HEK293T (cell line): ENCODE measurements at regions not wholly inside any gene's neighbourhood (a gene's known extent, or its start where the extent isn't known, plus 50 kb on each side); places are given as distances from the start of the nearest gene placed in this dataset.
"Not testable (repeated sequence)": the region's sequence is repeated elsewhere in the genome, so short reads cannot be mapped to it uniquely, and the experiment has no call there.

Experiments
- CTCF ChIA-PET: fragments of 350-600 bp; formaldehyde crosslinking; extraction: SDS; loops from one replicate; lab custom pipeline; 2021; ENCODE audit warnings: antibody characterized with exemption, inconsistent platforms; lab: Yijun Ruan, JAX
- POLR2A ChIA-PET: fragments of 350-600 bp; formaldehyde crosslinking; extraction: SDS; loops from one replicate; lab custom pipeline; 2020; ENCODE audit warnings: antibody characterized with exemption, inconsistent platforms; lab: Yijun Ruan, JAX
- DNase-seq: peaks from one replicate; pipeline ENCODE4 v3.0.0; 2012; ENCODE audit warnings: mixed read lengths; ENCODE audit errors: extremely low spot score
- ARNT ChIP-seq: fragments of 450-650 bp; IDR thresholded peaks from 2 replicates; pipeline ENCODE4 v1.6.1; 2017; ENCODE audit warnings: mild to moderate bottlenecking
- BHLHE40 ChIP-seq: fragments of 450-650 bp; IDR thresholded peaks from 2 replicates; pipeline ENCODE4 v1.6.1; 2016; ENCODE audit warnings: mild to moderate bottlenecking, moderate library complexity, borderline replicate concordance
- CTBP1 ChIP-seq: fragments of 450-650 bp; IDR thresholded peaks from 2 replicates; pipeline ENCODE4 v1.6.1; 2016; ENCODE audit warnings: borderline replicate concordance
- ELF4 ChIP-seq: fragments of 450-650 bp; IDR thresholded peaks from 2 replicates; pipeline ENCODE4 v1.6.1; 2017; ENCODE audit warnings: antibody characterized with exemption
- FOXA1 ChIP-seq: fragments of 450-650 bp; IDR thresholded peaks from 2 replicates; pipeline ENCODE4 v1.6.1; 2016; ENCODE audit warnings: mild to moderate bottlenecking
- FOXK2 ChIP-seq: fragments of 450-650 bp; IDR thresholded peaks from 2 replicates; pipeline ENCODE4 v1.6.1; 2016; ENCODE audit warnings: mild to moderate bottlenecking
- FOXM1 ChIP-seq: fragments of 450-650 bp; IDR thresholded peaks from 2 replicates; pipeline ENCODE4 v1.6.1; 2017; ENCODE audit warnings: mild to moderate bottlenecking, borderline replicate concordance
- HDGF ChIP-seq: fragments of 450-650 bp; IDR thresholded peaks from 2 replicates; pipeline ENCODE4 v1.6.1; 2017; ENCODE audit warnings: antibody characterized with exemption, borderline replicate concordance
- L3MBTL2 ChIP-seq: fragments of 450-650 bp; conservative IDR thresholded peaks from 2 replicates; pipeline ENCODE4 v1.6.1; 2016; ENCODE audit warnings: mild to moderate bottlenecking
- LEF1 ChIP-seq: fragments of 450-650 bp; IDR thresholded peaks from 2 replicates; pipeline ENCODE4 v1.6.1; 2017; ENCODE audit warnings: mild to moderate bottlenecking, borderline replicate concordance
- NFRKB ChIP-seq: fragments of 450-650 bp; IDR thresholded peaks from 2 replicates; pipeline ENCODE4 v1.6.1; 2016; ENCODE audit warnings: mild to moderate bottlenecking, moderate library complexity
- SP1 ChIP-seq: fragments of 450-650 bp; IDR thresholded peaks from 2 replicates; pipeline ENCODE4 v1.6.1; 2017
- SUZ12 ChIP-seq: fragments of 450-650 bp; IDR thresholded peaks from 2 replicates; pipeline ENCODE4 v1.6.1; 2016; ENCODE audit warnings: mild to moderate bottlenecking
- TARDBP ChIP-seq: fragments of 450-650 bp; IDR thresholded peaks from 2 replicates; pipeline ENCODE4 v1.6.1; 2016
- ZNF384 ChIP-seq: fragments of 450-650 bp; IDR thresholded peaks from 2 replicates; pipeline ENCODE4 v1.6.1; 2016
- TF ChIP-seq, protein P1 (sequence below): fragments of 450-650 bp; IDR thresholded peaks from 2 replicates; pipeline ENCODE4 v1.6.1; 2016

DNA sequence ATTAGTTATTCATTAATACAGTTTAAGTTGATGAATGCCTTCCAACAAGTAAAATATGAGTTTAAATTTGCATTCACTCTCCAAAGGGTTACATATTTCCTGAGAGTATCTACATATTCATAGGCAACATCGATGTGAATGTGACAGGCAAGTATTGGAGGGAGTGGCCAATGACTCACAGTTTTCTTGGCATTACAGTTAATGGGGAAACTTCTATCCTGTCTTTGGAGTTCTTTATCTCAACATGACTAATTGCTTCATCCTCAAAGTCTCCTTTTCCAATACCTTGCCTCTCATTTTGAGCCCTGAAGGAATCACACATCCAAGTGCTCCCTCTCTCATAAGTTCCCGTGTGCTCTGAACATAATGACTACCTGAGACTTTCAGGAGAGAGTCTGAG is 439.7 kb upstream of the FRG2C start:
- CTCF ChIA-PET, result no interaction called here
- no peak for TF ChIP-seq ELF4
- no peak for TF ChIP-seq BHLHE40
- TF ChIP-seq NFRKB, result no peak
- TF ChIP-seq SUZ12, result no peak
- no peak for TF ChIP-seq ARNT
- TF ChIP-seq TARDBP, result no peak
- TF ChIP-seq LEF1, result no peak
- TF ChIP-seq SP1, result no peak
- TF ChIP-seq, protein P1, sequence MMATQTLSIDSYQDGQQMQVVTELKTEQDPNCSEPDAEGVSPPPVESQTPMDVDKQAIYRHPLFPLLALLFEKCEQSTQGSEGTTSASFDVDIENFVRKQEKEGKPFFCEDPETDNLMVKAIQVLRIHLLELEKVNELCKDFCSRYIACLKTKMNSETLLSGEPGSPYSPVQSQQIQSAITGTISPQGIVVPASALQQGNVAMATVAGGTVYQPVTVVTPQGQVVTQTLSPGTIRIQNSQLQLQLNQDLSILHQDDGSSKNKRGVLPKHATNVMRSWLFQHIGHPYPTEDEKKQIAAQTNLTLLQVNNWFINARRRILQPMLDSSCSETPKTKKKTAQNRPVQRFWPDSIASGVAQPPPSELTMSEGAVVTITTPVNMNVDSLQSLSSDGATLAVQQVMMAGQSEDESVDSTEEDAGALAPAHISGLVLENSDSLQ, result no peak
- no peak for TF ChIP-seq FOXM1
- TF ChIP-seq HDGF, result no peak
- TF ChIP-seq ZNF384, result no peak
- DNase-seq, result no peak
- POLR2A ChIA-PET, result no interaction called here

- ChIA-PET POLR2A (no interaction called here), CTCF (no interaction called here)
- no peak for DNase-seq
- TF ChIP-seq FOXA1, result no peak
- no peak for TF ChIP-seq CTBP1
- TF ChIP-seq FOXM1, result no peak
- TF ChIP-seq ELF4, result no peak
- no peak for TF ChIP-seq L3MBTL2
- no peak for TF ChIP-seq LEF1
- TF ChIP-seq ZNF384, result no peak
- TF ChIP-seq SUZ12, result no peak
- TF ChIP-seq ARNT, result no peak
- TF ChIP-seq TARDBP, result no peak
- TF ChIP-seq SP1, result no peak
- TF ChIP-seq, protein P1, result no peak
- no peak for TF ChIP-seq BHLHE40
- no peak for TF ChIP-seq FOXK2
- no peak for TF ChIP-seq HDGF
- TF ChIP-seq NFRKB, result no peak
Measured at GRCh38 chr3:75232216-75232615, 431.9 kb upstream of the FRG2C start.

DNA sequence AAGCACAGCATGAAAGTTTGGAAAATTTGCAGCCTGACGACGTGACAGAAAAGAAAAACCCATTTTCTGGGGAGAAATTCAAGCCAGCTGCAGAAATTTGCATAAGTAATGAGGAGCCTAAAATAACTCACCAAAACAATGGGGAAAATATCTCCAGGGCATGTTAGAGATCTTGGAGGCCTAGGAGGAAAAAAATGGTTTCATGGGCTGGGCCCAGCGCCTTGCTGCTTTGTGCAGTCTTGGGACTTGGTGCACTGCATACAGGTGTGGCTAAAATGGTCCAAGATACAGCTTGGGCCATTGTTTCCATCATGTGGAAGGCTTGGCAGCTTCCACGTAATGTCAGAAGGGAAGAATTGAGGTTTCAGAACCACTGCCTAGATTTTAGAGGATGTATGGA is 428.5 kb upstream of the FRG2C start:
- DNase-seq, result no peak
- POLR2A ChIA-PET, result no interaction called here
- no peak for TF ChIP-seq FOXK2
- TF ChIP-seq, protein P1, result no peak
- CTCF ChIA-PET, result no interaction called here

- no peak for DNase-seq
- TF ChIP-seq FOXA1, result no peak
- TF ChIP-seq, protein P1, result no peak
- TF ChIP-seq LEF1, result no peak
- no peak for TF ChIP-seq FOXK2
- no peak for TF ChIP-seq ELF4
- TF ChIP-seq BHLHE40, result no peak
- no peak for TF ChIP-seq SP1
- no peak for TF ChIP-seq L3MBTL2
- TF ChIP-seq ARNT, result no peak
- TF ChIP-seq NFRKB, result no peak
- no peak for TF ChIP-seq SUZ12
- no peak for TF ChIP-seq CTBP1
- no peak for TF ChIP-seq HDGF
- TF ChIP-seq ZNF384, result no peak
- TF ChIP-seq FOXM1, result no peak
- TF ChIP-seq TARDBP, result no peak
- ChIA-PET CTCF (no interaction called here), POLR2A (no interaction called here)
Measured at GRCh38 chr3:75237053-75237452, 427.1 kb upstream of the FRG2C start.

DNA sequence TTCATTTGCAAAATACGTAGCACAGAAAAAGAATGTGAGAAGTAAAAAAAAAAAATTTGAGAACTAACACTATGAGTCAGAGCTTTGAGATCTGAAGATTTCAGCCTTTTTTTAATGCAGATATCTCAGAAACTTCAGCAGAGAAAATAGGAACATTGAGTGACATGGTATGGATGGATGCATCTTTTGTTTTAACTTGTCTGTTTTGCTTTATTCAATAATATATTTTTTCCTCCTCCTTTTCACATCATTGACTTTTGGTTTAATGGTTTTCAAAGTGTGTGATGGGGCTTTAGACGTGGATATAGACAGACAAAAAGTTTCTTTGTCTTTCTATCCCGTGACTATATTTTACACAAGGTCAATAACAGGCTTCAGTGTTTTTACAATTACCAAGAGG is 426.7 kb upstream of the FRG2C start:
- ChIA-PET POLR2A (no interaction called here), CTCF (no interaction called here)
- DNase-seq, result no peak
- no peak for TF ChIP-seq FOXM1
- no peak for TF ChIP-seq CTBP1
- no peak for TF ChIP-seq TARDBP
- no peak for TF ChIP-seq NFRKB
- no peak for TF ChIP-seq FOXK2
- no peak for TF ChIP-seq FOXA1
- TF ChIP-seq ELF4, result no peak
- no peak for TF ChIP-seq ZNF384
- no peak for TF ChIP-seq ARNT
- TF ChIP-seq, protein P1, result no peak
- TF ChIP-seq LEF1, result no peak
- no peak for TF ChIP-seq SUZ12
- TF ChIP-seq HDGF, result no peak
- TF ChIP-seq SP1, result no peak
- TF ChIP-seq BHLHE40, result no peak
- TF ChIP-seq L3MBTL2, result no peak

- POLR2A ChIA-PET, DNase-seq, CTCF ChIA-PET: not testable (repeated sequence)
Measured at GRCh38 chr3:75241226-75241962, 422.7 kb upstream of the FRG2C start.
